GM12878 (cell line): ENCODE measurements at regions not wholly inside any gene's neighbourhood (a gene's known extent, or its start where the extent isn't known, plus 50 kb on each side); places are given as distances from the start of the nearest gene placed in this dataset.
"Not testable (repeated sequence)": the region's sequence is repeated elsewhere in the genome, so short reads cannot be mapped to it uniquely, and the experiment has no call there.

Experiments used
- ATAC-seq: fragments of 200-7000 bp; cut with Tn5 transposase; 3 replicates; pipeline ENCODE4 v1.9.1; 2020; ENCODE audit warnings: mild to moderate bottlenecking, moderate library complexity
- BruUV-seq: library from RNA; stranded (reverse); fragments of 400-500 nt; replicated peaks from 2 replicates; lab custom pipeline; 2021; lab: Mats Ljungman, UMichigan
- CTCF ChIA-PET: fragments of 300-600 bp; sonication (Branson Sonifier 250); formaldehyde crosslinking; extraction: SDS; loops from one replicate; lab custom pipeline; 2021; ENCODE audit warnings: inconsistent platforms; lab: Yijun Ruan, JAX
- POLR2A ChIA-PET: fragments of 350-600 bp; formaldehyde crosslinking; extraction: SDS; loops from one replicate; lab custom pipeline; 2021; ENCODE audit warnings: inconsistent platforms; lab: Charles Lee
- RAD21 ChIA-PET: fragments of 300-600 bp; sonication (Branson Sonifier 250); formaldehyde crosslinking; loops from one replicate; lab custom pipeline; 2023; ENCODE audit warnings: antibody characterized with exemption; ENCODE audit not compliant: unreplicated experiment; lab: Charles Lee
- SMC1A ChIA-PET: fragments of 300-600 bp; sonication (Branson Sonifier 250); formaldehyde crosslinking; loops from one replicate; lab custom pipeline; 2023; ENCODE audit not compliant: unreplicated experiment, uncharacterized antibody; lab: Charles Lee
- DNase-seq: peaks from one replicate; pipeline ENCODE4 v3.0.0-alpha.2; 2011; ENCODE audit warnings: low read depth, low spot score
- FAIRE-seq: peaks from 3 replicates; lab custom pipeline; 2011; peaks lifted over from hg19 to GRCh38; lab: Jason Lieb, UNC
- H2AFZ ChIP-seq: 2 replicates; pipeline ENCODE4 v1.6.0; 2011; ENCODE audit warnings: low read depth, low read length, control low read depth; ENCODE audit not compliant: control insufficient read depth
- H3K27ac ChIP-seq: 2 replicates; pipeline ENCODE4 v1.5.1; 2011; ENCODE audit warnings: control low read depth; ENCODE audit not compliant: control insufficient read depth, insufficient read depth
- H3K27me3 ChIP-seq, 2 experiments: replicated peaks in 1 of 2; 2 replicates each; pipeline versions ENCODE4 v1.6.0 to v1.6.1; 2011; ENCODE audit warnings: low read length in 1 of 2; ENCODE audit not compliant: control insufficient read depth in 2 of 2, insufficient read depth in 2 of 2
- H3K36me3 ChIP-seq, 2 experiments: 2 replicates each; pipeline ENCODE4 v1.5.1; 2011; ENCODE audit warnings: low read length in 1 of 2; ENCODE audit not compliant: control insufficient read depth in 2 of 2, insufficient read depth in 2 of 2
- H3K4me1 ChIP-seq: 2 replicates; pipeline ENCODE4 v1.6.1; 2011; ENCODE audit warnings: mild to moderate bottlenecking, low read length, moderate library complexity, mixed read lengths; ENCODE audit not compliant: control insufficient read depth, insufficient read depth
- H3K4me2 ChIP-seq: 2 replicates; pipeline ENCODE4 v1.6.0; 2011; ENCODE audit warnings: control low read depth; ENCODE audit not compliant: control insufficient read depth, insufficient read depth
- H3K4me3 ChIP-seq: fragments of 200-600 bp; sonication (generic); 2 replicates; pipeline ENCODE4 v1.5.1; 2016
- H3K79me2 ChIP-seq: 2 replicates; pipeline ENCODE4 v1.6.0; 2011; ENCODE audit warnings: low read length; ENCODE audit not compliant: control insufficient read depth, insufficient read depth
- H3K9ac ChIP-seq: 2 replicates; pipeline ENCODE4 v1.8.0; 2011; ENCODE audit warnings: low read length, control low read depth, mixed read lengths; ENCODE audit not compliant: control insufficient read depth, insufficient read depth
- H3K9me3 ChIP-seq: replicated peaks from 3 replicates; pipeline ENCODE4 v1.5.1; 2011; ENCODE audit warnings: mild to moderate bottlenecking, low read length; ENCODE audit not compliant: control insufficient read depth, insufficient read depth
- H4K20me1 ChIP-seq: 2 replicates; pipeline ENCODE4 v1.6.0; 2011; ENCODE audit not compliant: control insufficient read depth, insufficient read depth
- WGBS: methylation state at CpG from one replicate; pipeline ENCODE4 v1.1.6; 2016; ENCODE audit warnings: low lambda C conversion rate; ENCODE audit not compliant: insufficient replicate concordance, insufficient coverage; ENCODE audit errors: missing lambda C conversion rate; 5-methylcytosine and 5-hydroxymethylcytosine counted together
- in situ Hi-C: fragments of 300-500 bp; cut with MboI; formaldehyde crosslinking; loops from 9 replicates; pipeline ENCODE4 v1.14.3; 2018; ENCODE audit warnings: mixed read lengths
- intact Hi-C: fragments of 100-400 bp; cut with micrococcal nuclease; formaldehyde crosslinking; loops from one replicate; pipeline ENCODE4 v1.14.2; 2022; ENCODE audit not compliant: unreplicated experiment

DNA sequence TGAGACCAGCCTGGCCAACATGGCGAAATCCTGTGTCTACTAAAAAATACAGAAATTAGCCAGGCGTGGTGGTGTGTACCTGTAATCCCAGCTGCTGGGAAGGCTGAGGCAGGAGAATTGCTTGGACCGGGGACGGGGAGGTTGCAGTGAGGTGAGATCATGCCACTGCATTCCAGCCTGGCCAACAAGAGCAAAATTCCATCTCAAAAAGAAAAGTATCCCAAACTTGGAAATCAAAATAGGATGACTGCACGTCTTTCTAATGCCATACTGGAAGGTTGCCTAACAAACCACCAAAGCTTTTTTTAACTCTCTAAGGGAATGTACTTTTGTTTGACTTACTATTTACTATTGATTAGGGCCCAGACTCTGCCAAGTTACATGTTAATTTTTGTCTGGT is 79.6 kb upstream of the PRSS12 start:
- H4K20me1 ChIP-seq, RAD21 ChIA-PET, H3K4me1 ChIP-seq, CTCF ChIA-PET, H3K4me3 ChIP-seq, H3K27me3 ChIP-seq, ATAC-seq, H2AFZ ChIP-seq, H3K9ac ChIP-seq, H3K27ac ChIP-seq, FAIRE-seq, H3K9me3 ChIP-seq, POLR2A ChIA-PET, in situ Hi-C loops, intact Hi-C loops, DNase-seq, H3K79me2 ChIP-seq, SMC1A ChIA-PET, BruUV-seq, H3K4me2 ChIP-seq, H3K36me3 ChIP-seq: not testable (repeated sequence)
- 20% methylated on average over 5 of the region's 5 CpGs for WGBS

DNA sequence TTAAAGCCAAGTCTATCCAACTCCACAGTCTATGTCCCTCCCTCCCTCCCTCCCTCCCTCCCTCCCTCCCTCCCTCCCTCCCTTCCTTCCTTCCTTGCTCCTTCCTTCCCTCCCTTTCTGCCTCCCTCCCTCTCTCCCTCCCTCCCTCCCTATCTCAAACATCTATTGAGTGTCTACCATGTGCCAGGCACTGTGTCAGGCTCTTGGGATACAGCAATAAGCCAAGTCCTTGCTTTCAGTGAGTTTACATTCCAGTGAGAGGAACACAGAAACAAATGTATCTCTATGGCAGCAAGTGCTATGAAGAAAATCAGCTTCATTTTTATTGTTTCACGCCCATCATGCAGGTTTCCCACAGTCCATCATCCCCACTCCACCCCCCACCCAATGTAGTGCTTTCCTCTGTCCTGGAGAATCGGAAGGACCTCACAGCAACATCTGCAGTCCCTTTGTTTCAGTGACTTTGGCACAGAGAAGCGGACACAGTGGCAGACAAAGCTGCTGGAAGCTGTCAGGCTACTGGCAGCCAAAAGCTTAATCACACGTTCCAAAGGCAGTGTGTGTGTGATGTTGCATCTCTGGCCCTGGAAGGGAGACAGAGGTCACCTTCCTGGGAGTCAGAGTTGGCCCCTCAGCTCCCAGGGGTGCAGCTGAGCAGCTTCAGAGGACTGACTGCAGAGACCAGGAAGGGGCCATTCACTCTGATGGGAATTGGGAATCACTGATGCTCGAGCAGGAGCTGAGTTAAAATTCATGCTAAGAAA is 81.0 kb upstream of the PRSS12 start:
- H3K36me3 ChIP-seq, in situ Hi-C loops, H2AFZ ChIP-seq, H3K9me3 ChIP-seq, SMC1A ChIA-PET, BruUV-seq, FAIRE-seq, H3K4me3 ChIP-seq, H4K20me1 ChIP-seq, H3K27ac ChIP-seq, DNase-seq, H3K4me1 ChIP-seq, intact Hi-C loops, ATAC-seq, H3K27me3 ChIP-seq, H3K9ac ChIP-seq, H3K4me2 ChIP-seq, H3K79me2 ChIP-seq, CTCF ChIA-PET, RAD21 ChIA-PET, POLR2A ChIA-PET: not testable (repeated sequence)
- WGBS, result 0% methylated on average over 5 of the region's 5 CpGs

DNA sequence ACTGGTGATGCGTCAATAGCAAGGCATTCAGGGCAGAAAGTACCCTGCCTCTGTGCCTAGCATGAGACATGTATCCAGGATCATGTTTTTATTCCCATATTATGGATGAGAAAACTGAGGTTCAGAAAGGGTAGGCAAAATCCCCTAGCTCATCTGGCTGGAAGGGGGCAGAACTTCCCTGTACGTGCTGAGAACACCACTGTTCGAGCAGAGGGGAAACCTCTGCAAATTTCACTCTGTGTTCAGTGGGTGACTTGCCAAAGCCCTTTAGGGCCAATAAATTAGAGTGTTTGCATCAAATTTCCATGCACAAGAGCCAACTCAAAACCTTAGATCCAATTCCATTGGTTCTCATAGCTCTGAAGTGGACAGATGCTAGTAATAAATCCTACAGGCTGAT is 82.6 kb upstream of the PRSS12 start:
- H4K20me1 ChIP-seq, in situ Hi-C loops, H3K27me3 ChIP-seq, H3K4me3 ChIP-seq, RAD21 ChIA-PET, DNase-seq, BruUV-seq, H3K9ac ChIP-seq, H3K36me3 ChIP-seq, H3K4me2 ChIP-seq, FAIRE-seq, H3K9me3 ChIP-seq, CTCF ChIA-PET, POLR2A ChIA-PET, ATAC-seq, H3K79me2 ChIP-seq, intact Hi-C loops, H3K27ac ChIP-seq, H3K4me1 ChIP-seq, SMC1A ChIA-PET, H2AFZ ChIP-seq: not testable (repeated sequence)
- WGBS, result 68% methylated on average over 3 of the region's 3 CpGs

DNA sequence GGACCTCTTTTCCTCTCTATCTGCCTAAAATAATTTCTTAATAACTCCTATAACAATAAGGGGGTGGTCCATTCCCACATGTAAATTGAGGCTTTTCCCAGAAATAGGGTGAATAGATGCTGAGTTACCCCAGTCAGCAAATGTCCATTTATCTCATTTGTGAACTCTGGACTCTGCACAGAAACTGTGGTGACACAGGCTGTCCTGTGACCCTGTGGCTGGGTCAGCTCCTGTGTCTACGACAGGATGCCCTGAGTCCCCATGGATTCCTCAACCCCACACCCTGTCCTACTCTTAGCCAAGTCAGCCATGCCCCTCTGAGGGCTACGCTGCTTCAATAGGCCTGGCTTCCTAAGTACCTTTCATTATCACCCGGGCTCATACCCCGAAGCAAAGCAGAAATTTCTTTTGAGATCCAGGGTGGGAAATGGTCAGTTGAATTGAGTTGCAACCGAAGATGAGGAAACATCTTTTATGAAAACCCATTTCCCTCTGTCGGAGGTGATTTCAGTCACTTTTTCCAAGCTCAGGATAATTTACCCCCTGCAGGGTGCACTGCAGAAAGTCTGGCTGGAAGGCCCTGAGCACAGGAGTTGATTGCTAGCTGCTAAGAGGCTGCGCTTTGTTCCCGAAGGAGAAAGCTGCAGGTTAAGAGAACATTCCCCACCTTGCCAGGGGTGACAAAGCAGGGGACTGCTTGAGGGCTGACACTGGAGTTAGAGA is 89.5 kb upstream of the PRSS12 start:
- POLR2A ChIA-PET, FAIRE-seq, H3K9ac ChIP-seq, H3K27ac ChIP-seq, H3K36me3 ChIP-seq, H3K27me3 ChIP-seq, intact Hi-C loops, in situ Hi-C loops, DNase-seq, H3K4me3 ChIP-seq, H3K4me2 ChIP-seq, BruUV-seq, SMC1A ChIA-PET, CTCF ChIA-PET, H3K9me3 ChIP-seq, H2AFZ ChIP-seq, H4K20me1 ChIP-seq, H3K79me2 ChIP-seq, ATAC-seq, H3K4me1 ChIP-seq, RAD21 ChIA-PET: not testable (repeated sequence)
- WGBS, result 51% methylated on average over 7 of the region's 8 CpGs
